Kidney glomerular epithelial cell (primary cell): ENCODE measurements at regions not wholly inside any gene's neighbourhood (a gene's known extent, or its start where the extent isn't known, plus 50 kb on each side); places are given as distances from the start of the nearest gene placed in this dataset.

Source experiments
- DNase-seq: peaks from one replicate; lab custom pipeline; 2025; lab: John Stamatoyannopoulos, UW

GRCh38 chr14:54090274-54090673, 133.6 kb upstream of the BMP4 start:
- no peak for DNase-seq

GRCh38 chr14:54094765-54095164, 138.1 kb upstream of the BMP4 start:
- no peak for DNase-seq

GRCh38 chr14:54098536-54098935, 141.9 kb upstream of the BMP4 start:
- DNase-seq = no peak

- no peak for DNase-seq
These were observed 145.4 kb upstream of the BMP4 start for GRCh38 chr14:54102051-54102456.

- no peak for DNase-seq
These were observed 145.9 kb upstream of the BMP4 start for GRCh38 chr14:54102530-54102929.

- DNase-seq = no peak
These were observed 148.0 kb upstream of the BMP4 start for GRCh38 chr14:54104601-54105145.

GRCh38 chr14:54105406-54105805, 148.8 kb upstream of the BMP4 start:
- no peak for DNase-seq

- no peak for DNase-seq
These were observed 149.3 kb upstream of the BMP4 start for GRCh38 chr14:54105898-54106297.

- no peak for DNase-seq
These were observed 150.2 kb upstream of the BMP4 start for GRCh38 chr14:54106661-54107377.

GRCh38 chr14:54108481-54109471, 152.2 kb upstream of the BMP4 start:
- DNase-seq = peak; percentile 56

- DNase-seq = no peak
These were observed 153.0 kb upstream of the BMP4 start for GRCh38 chr14:54109521-54110120.

GRCh38 chr14:54114941-54115340, 158.3 kb upstream of the BMP4 start:
- no peak for DNase-seq

- no peak for DNase-seq
These were observed 159.7 kb upstream of the BMP4 start for GRCh38 chr14:54116198-54116885.

- DNase-seq = no peak
These were observed 160.3 kb upstream of the BMP4 start for GRCh38 chr14:54116972-54117371.

GRCh38 chr14:54117396-54117795, 160.8 kb upstream of the BMP4 start:
- DNase-seq = no peak

- no peak for DNase-seq
These were observed 161.3 kb upstream of the BMP4 start for GRCh38 chr14:54117924-54118323.

- DNase-seq = no peak
These were observed 163.6 kb upstream of the BMP4 start for GRCh38 chr14:54120260-54120659.

GRCh38 chr14:54121466-54122027, 164.9 kb upstream of the BMP4 start:
- DNase-seq = no peak

- no peak for DNase-seq
These were observed 167.2 kb upstream of the BMP4 start for GRCh38 chr14:54123841-54124240.

- no peak for DNase-seq
These were observed 168.5 kb upstream of the BMP4 start for GRCh38 chr14:54125109-54125508.

GRCh38 chr14:54126947-54127346, 170.3 kb upstream of the BMP4 start:
- no peak for DNase-seq
